Prostate gland (tissue), 2 donors: ENCODE measurements at regions not wholly inside any gene's neighbourhood (a gene's known extent, or its start where the extent isn't known, plus 50 kb on each side); places are given as distances from the start of the nearest gene placed in this dataset.

Experiments used
- DNase-seq: peaks from one replicate; pipeline ENCODE4 v3.0.0-alpha.2; 2019; ENCODE audit warnings: low spot score
- H3K27ac ChIP-seq, 2 donors: fragments of 200-600 bp; sonication (generic); 2 replicates each; pipeline ENCODE4 v1.5.1; 2017 to 2019
- H3K27me3 ChIP-seq: fragments of 200-600 bp; sonication (generic); replicated peaks from 2 replicates; pipeline ENCODE4 v1.5.1; 2019; ENCODE audit not compliant: insufficient read depth
- H3K36me3 ChIP-seq, 2 donors: fragments of 200-600 bp; sonication (generic); 1 replicate in 1 of 2; 2 replicates in 1 of 2; pipeline versions ENCODE4 v1.5.1 to v1.8.1; 2017 to 2019
- H3K4me1 ChIP-seq: fragments of 200-600 bp; sonication (generic); replicated peaks from 2 replicates; pipeline ENCODE4 v1.5.1; 2019
- H3K4me3 ChIP-seq, 2 donors: fragments of 200-600 bp; sonication (generic); 2 replicates each; pipeline ENCODE4 v1.5.1; 2017 to 2019
- H3K9me3 ChIP-seq: fragments of 200-600 bp; sonication (generic); 2 replicates; pipeline ENCODE4 v1.5.1; 2017
- POLR2A ChIP-seq: fragments of 450-650 bp; IDR thresholded peaks from one replicate; pipeline ENCODE4 v1.6.1; 2016; ENCODE audit warnings: antibody characterized with exemption, mild to moderate bottlenecking
- POLR2AphosphoS5 ChIP-seq: sonication (generic); formaldehyde crosslinking; IDR thresholded peaks from one replicate; pipeline ENCODE4 v1.6.1; 2017; ENCODE audit warnings: antibody characterized with exemption
- WGBS: methylation state at CpG from one replicate; pipeline ENCODE4 v1.1.5; 2018; 5-methylcytosine and 5-hydroxymethylcytosine counted together
- intact Hi-C: fragments of 100-400 bp; cut with DNase I; formaldehyde crosslinking; loops from one replicate; pipeline ENCODE4 v1.14.2; 2022
- TF ChIP-seq, protein P1 (sequence below), 4 experiments: fragments of 200-600 bp in 2 of 4; fragments of 450-650 bp in 2 of 4; sonication (generic) in 2 of 4; IDR thresholded peaks; 1 replicate in 3 of 4; 2 replicates in 1 of 4; pipeline ENCODE4 v1.5.1; 2016 to 2019; ENCODE audit warnings: antibody characterized with exemption in 4 of 4, mild to moderate bottlenecking in 2 of 4, moderate library complexity in 2 of 4

DNA sequence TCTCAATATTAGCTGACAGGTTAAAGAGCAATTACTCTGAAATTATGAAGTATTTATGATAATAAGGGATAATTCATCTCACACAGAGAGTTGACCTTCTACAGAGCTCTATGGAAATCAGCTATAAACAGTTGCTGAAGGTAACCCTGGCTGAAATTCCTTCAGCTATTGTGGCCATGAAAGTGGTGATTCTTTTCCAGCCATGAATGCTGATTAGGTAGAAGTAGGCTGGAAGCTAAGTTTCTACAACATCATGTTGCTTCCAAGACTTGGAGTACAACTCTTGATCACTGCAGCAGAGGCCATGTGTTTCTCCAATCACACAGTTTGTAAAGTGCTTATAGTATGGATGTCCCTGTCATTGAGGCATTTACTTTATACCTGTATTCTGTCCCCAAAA is 2128.9 kb downstream of the MRPL39 start:
- H3K27ac ChIP-seq, result no peak overlapping the region
- intact Hi-C loops, result no loop called here
- no peaks in the 10 kb centered on the region for H3K36me3 ChIP-seq
- no peaks in the 10 kb centered on the region for H3K9me3 ChIP-seq
- no peaks in the 10 kb centered on the region for H3K27me3 ChIP-seq
- TF ChIP-seq POLR2AphosphoS5 (no peak), POLR2A (no peak)
- TF ChIP-seq, protein P1, sequence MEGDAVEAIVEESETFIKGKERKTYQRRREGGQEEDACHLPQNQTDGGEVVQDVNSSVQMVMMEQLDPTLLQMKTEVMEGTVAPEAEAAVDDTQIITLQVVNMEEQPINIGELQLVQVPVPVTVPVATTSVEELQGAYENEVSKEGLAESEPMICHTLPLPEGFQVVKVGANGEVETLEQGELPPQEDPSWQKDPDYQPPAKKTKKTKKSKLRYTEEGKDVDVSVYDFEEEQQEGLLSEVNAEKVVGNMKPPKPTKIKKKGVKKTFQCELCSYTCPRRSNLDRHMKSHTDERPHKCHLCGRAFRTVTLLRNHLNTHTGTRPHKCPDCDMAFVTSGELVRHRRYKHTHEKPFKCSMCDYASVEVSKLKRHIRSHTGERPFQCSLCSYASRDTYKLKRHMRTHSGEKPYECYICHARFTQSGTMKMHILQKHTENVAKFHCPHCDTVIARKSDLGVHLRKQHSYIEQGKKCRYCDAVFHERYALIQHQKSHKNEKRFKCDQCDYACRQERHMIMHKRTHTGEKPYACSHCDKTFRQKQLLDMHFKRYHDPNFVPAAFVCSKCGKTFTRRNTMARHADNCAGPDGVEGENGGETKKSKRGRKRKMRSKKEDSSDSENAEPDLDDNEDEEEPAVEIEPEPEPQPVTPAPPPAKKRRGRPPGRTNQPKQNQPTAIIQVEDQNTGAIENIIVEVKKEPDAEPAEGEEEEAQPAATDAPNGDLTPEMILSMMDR (IDR thresholded peaks at IDR 0.05), result no peak
- no peak overlapping the region for H3K4me3 ChIP-seq
- no peaks in the 10 kb centered on the region for H3K4me1 ChIP-seq
- no peak for DNase-seq

DNA sequence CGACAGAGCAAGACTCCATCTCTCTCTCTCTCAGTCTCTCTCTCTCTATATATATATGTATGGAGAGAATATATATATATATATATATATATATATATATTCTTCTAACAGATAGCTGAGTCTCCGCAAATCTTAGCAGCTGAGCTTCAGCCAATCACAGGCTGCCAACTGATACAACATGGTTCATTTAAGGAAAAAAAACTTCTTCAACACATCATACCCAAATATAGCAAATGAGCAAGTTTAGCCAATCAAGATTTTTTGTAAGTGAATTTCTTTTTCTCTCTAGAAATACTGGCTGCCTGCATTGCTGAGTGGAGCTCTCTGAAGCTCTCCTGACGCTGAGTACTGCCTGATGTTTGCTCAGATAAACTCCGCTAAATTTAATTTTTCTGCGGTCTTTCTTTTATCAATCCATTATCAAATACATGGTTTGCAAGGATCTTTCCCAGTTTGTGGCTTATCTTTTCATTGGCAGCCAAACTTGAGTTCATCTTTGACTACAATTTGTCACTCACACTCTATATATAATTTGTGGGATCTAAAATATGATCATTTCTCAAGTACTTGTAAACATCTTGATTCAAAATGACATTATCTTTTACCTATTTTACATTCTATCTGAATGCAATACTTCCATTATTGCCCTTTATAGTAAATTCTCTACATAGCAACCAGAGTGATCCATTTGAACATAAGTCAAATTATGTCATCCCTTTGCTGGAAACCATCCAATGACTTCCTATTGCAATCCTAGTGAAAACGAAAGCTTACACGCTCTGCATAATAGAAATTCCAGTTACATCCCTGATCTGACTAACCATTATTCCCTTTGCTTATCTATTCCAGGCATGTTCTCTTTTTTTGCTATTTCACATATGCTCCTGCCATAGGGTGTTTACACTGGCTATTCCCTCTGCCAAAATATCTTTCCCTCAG is 2131.7 kb downstream of the MRPL39 start:
- TF ChIP-seq POLR2A (no peak), POLR2AphosphoS5 (no peak)
- TF ChIP-seq, protein P1 (IDR thresholded peaks at IDR 0.05), result no peak
- no peaks in the 10 kb centered on the region for H3K9me3 ChIP-seq
- no peaks in the 10 kb centered on the region for H3K36me3 ChIP-seq
- intact Hi-C loops, result no loop called here
- H3K4me1 ChIP-seq, result no peaks in the 10 kb centered on the region
- DNase-seq, result no peak
- no peaks in the 10 kb centered on the region for H3K27me3 ChIP-seq
- H3K27ac ChIP-seq, result no peak overlapping the region
- 76% methylated on average over 7 of the region's 7 CpGs for WGBS
- H3K4me3 ChIP-seq, result no peak overlapping the region

DNA sequence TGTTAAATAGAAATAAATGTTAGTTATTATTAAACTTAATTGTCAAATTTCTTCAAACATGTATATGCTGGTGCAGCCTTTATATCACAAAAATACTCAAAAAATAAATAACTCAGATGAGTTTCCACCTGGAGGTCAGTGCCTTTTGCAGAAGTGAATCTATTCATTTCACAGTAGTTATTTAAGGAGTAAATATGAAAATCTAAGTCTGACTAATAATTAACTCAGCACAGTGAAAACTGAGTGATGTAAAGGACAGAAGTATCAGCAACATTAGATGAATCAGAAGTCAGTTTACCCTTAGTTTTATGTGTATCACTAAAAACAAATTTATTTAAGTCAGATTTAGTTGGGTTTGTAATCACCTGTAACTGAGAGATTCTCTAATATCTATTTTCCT is 2135.4 kb downstream of the MRPL39 start:
- no peak overlapping the region for H3K27ac ChIP-seq
- no peaks in the 10 kb centered on the region for H3K4me1 ChIP-seq
- TF ChIP-seq, protein P1 (IDR thresholded peaks at IDR 0.05), result no peak
- TF ChIP-seq POLR2A (no peak), POLR2AphosphoS5 (no peak)
- intact Hi-C loops, result no loop called here
- no peaks in the 10 kb centered on the region for H3K27me3 ChIP-seq
- no peak overlapping the region for H3K4me3 ChIP-seq
- DNase-seq, result no peak
- no peaks in the 10 kb centered on the region for H3K9me3 ChIP-seq
- no peaks in the 10 kb centered on the region for H3K36me3 ChIP-seq

- WGBS, result 53% methylated on average over 1 of the region's 1 CpG
- H3K9me3 ChIP-seq, result no peaks in the 10 kb centered on the region
- no peak overlapping the region for H3K27ac ChIP-seq
- no peaks in the 10 kb centered on the region for H3K4me1 ChIP-seq
- H3K4me3 ChIP-seq, result no peak overlapping the region
- TF ChIP-seq, protein P1 (IDR thresholded peaks at IDR 0.05), result no peak
- no peak for TF ChIP-seq POLR2AphosphoS5
- no peak for TF ChIP-seq POLR2A
- intact Hi-C loops, result no loop called here
- H3K27me3 ChIP-seq, result no peaks in the 10 kb centered on the region
- no peaks in the 10 kb centered on the region for H3K36me3 ChIP-seq
- DNase-seq, result no peak
Measured at GRCh38 chr21:23463365-23463764, 2143.9 kb downstream of the MRPL39 start.

- H3K4me1 ChIP-seq, result no peaks in the 10 kb centered on the region
- intact Hi-C loops, result no loop called here
- no peaks in the 10 kb centered on the region for H3K27me3 ChIP-seq
- H3K9me3 ChIP-seq, result no peaks in the 10 kb centered on the region
- TF ChIP-seq POLR2A (no peak), POLR2AphosphoS5 (no peak)
- TF ChIP-seq, protein P1 (IDR thresholded peaks at IDR 0.05), result no peak
- DNase-seq, result no peak
- no peak overlapping the region for H3K4me3 ChIP-seq
- H3K36me3 ChIP-seq, result no peaks in the 10 kb centered on the region
- 82% methylated on average over 4 of the region's 4 CpGs for WGBS
- H3K27ac ChIP-seq, result no peak overlapping the region
Measured at GRCh38 chr21:23455676-23456075, 2151.6 kb downstream of the MRPL39 start.
